Upper lobe of left lung (tissue), 6 donors: ENCODE measurements at regions not wholly inside any gene's neighbourhood (a gene's known extent, or its start where the extent isn't known, plus 50 kb on each side); places are given as distances from the start of the nearest gene placed in this dataset.
A peak's percentile ranks its signal among the peaks of the same experiment; 100 is the strongest.
"Not testable (repeated sequence)": the region's sequence is repeated elsewhere in the genome, so short reads cannot be mapped to it uniquely, and the experiment has no call there.

Source experiments
- ATAC-seq, 2 donors: fragments of 200-7000 bp; cut with Tn5 transposase; one replicate each; pipeline ENCODE4 v1.9.1; 2022; ENCODE audit warnings: mild to moderate bottlenecking in 2 of 2, moderate library complexity in 2 of 2; ENCODE audit not compliant: low FRiP score in 2 of 2
- DNase-seq, 2 donors: peaks; one replicate each; pipeline ENCODE4 v3.0.0-alpha.2; 2019 to 2020
- H3K27ac ChIP-seq, 4 donors: fragments of 200-600 bp; sonication (generic); one replicate each; pipeline ENCODE4 v1.5.1; 2016 to 2019
- H3K27me3 ChIP-seq, 4 donors: fragments of 200-600 bp; sonication (generic); one replicate each; pipeline ENCODE4 v1.5.1; 2017 to 2019
- H3K36me3 ChIP-seq, 4 donors: fragments of 200-600 bp; sonication (generic); one replicate each; pipeline ENCODE4 v1.5.1; 2016 to 2019
- H3K4me1 ChIP-seq, 4 donors: fragments of 200-600 bp; sonication (generic); one replicate each; pipeline ENCODE4 v1.5.1; 2018 to 2019
- H3K4me3 ChIP-seq, 4 donors: fragments of 200-600 bp; sonication (generic); one replicate each; pipeline ENCODE4 v1.5.1; 2017 to 2019; ENCODE audit warnings: mild to moderate bottlenecking in 2 of 4, moderate library complexity in 1 of 4
- H3K9me3 ChIP-seq, 4 donors: fragments of 200-600 bp; sonication (generic); one replicate each; pipeline ENCODE4 v1.5.1; 2018 to 2019
- CTCF ChIP-seq, 6 experiments: fragments of 450-650 bp in 4 of 6; fragments of 200-600 bp in 2 of 6; sonication (generic) in 2 of 6; IDR thresholded peaks; one replicate each; pipeline ENCODE4 v1.5.1; 2016 to 2019; ENCODE audit warnings: antibody characterized with exemption in 6 of 6
- EP300 ChIP-seq, 4 donors: sonication (generic); formaldehyde crosslinking; IDR thresholded peaks; one replicate each; pipeline ENCODE4 v1.5.1; 2017; ENCODE audit warnings: antibody characterized with exemption in 4 of 4, control low read depth in 2 of 4
- POLR2A ChIP-seq, 4 donors: fragments of 450-650 bp; IDR thresholded peaks; one replicate each; pipeline ENCODE4 v1.5.1; 2016 to 2017; ENCODE audit warnings: antibody characterized with exemption in 4 of 4, mild to moderate bottlenecking in 2 of 4
- POLR2AphosphoS5 ChIP-seq, 2 donors: sonication (generic); formaldehyde crosslinking; IDR thresholded peaks; one replicate each; pipeline ENCODE4 v1.5.1; 2017; ENCODE audit warnings: antibody characterized with exemption in 2 of 2
- WGBS, 2 donors: methylation state at CpG; one replicate each; pipeline ENCODE4 v1.1.5; 2017 to 2018; 5-methylcytosine and 5-hydroxymethylcytosine counted together
- donor health status: DM: no; HTN: no; CAD: no; lungs with moderate emphysema.
- donor health status: DM: no; HTN: yes; CAD: no; lungs with severe emphysema.

GRCh38 chr3:21909096-21909495, 158.1 kb upstream of the ZNF385D start:
- no peaks in the 10 kb centered on the region for H3K36me3 ChIP-seq
- no peaks in the 10 kb centered on the region for H3K9me3 ChIP-seq
- 62 to 86% methylated on average over 3 of the region's 3 CpGs for WGBS, 2 donors
- no peak overlapping the region for H3K4me3 ChIP-seq
- no peaks in the 10 kb centered on the region for H3K27me3 ChIP-seq
- no peaks in the 10 kb centered on the region for H3K4me1 ChIP-seq
- no peak for ATAC-seq
- DNase-seq, result no peak
- TF ChIP-seq EP300 (IDR thresholded peaks at IDR 0.05), result no peak
- no peak overlapping the region for H3K27ac ChIP-seq

- ATAC-seq (no peak), DNase-seq (no peak)
- no peaks in the 10 kb centered on the region for H3K36me3 ChIP-seq
- H3K27me3 ChIP-seq, result no peaks in the 10 kb centered on the region
- no peak for TF ChIP-seq POLR2AphosphoS5 (IDR thresholded peaks at IDR 0.05)
- no peaks in the 10 kb centered on the region for H3K4me1 ChIP-seq
- no peak overlapping the region for H3K27ac ChIP-seq
- WGBS, 2 donors, result 26% methylated on average over 1 of the region's 1 CpG
- no peaks in the 10 kb centered on the region for H3K9me3 ChIP-seq
- H3K4me3 ChIP-seq, result no peak overlapping the region
Measured at GRCh38 chr3:21912711-21913110, 161.7 kb upstream of the ZNF385D start.

GRCh38 chr3:21913791-21914190, 162.8 kb upstream of the ZNF385D start:
- peak in 1 of 2 donors; percentile 12 for ATAC-seq
- Histone ChIP-seq H3K36me3 (no peaks in the 10 kb centered on the region), H3K4me3 (no peak overlapping the region), H3K27me3 (no peaks in the 10 kb centered on the region), H3K27ac (no peak overlapping the region), H3K9me3 (no peaks in the 10 kb centered on the region), H3K4me1 (no peaks in the 10 kb centered on the region)
- no peak for DNase-seq
- TF ChIP-seq CTCF (IDR thresholded peaks at IDR 0.05) (no peak), POLR2AphosphoS5 (IDR thresholded peaks at IDR 0.05) (no peak), POLR2A (IDR thresholded peaks at IDR 0.05) (no peak), EP300 (IDR thresholded peaks at IDR 0.05) (no peak)

GRCh38 chr3:21914451-21914850, 163.4 kb upstream of the ZNF385D start:
- ATAC-seq, result no peak
- WGBS, 2 donors, result 47 to 52% methylated on average over 2 of the region's 2 CpGs
- Histone ChIP-seq H3K4me1 (no peaks in the 10 kb centered on the region), H3K9me3 (no peaks in the 10 kb centered on the region), H3K27ac (no peak overlapping the region), H3K27me3 (no peaks in the 10 kb centered on the region), H3K36me3 (no peaks in the 10 kb centered on the region), H3K4me3 (no peak overlapping the region)
- TF ChIP-seq POLR2AphosphoS5 (IDR thresholded peaks at IDR 0.05), result no peak
- TF ChIP-seq POLR2A (IDR thresholded peaks at IDR 0.05), result no peak
- no peak for TF ChIP-seq CTCF (IDR thresholded peaks at IDR 0.05)
- TF ChIP-seq EP300 (IDR thresholded peaks at IDR 0.05), result no peak
- no peak for DNase-seq

GRCh38 chr3:21919383-21919782, 168.4 kb upstream of the ZNF385D start:
- Histone ChIP-seq H3K27me3 (no peaks in the 10 kb centered on the region), H3K36me3 (no peaks in the 10 kb centered on the region), H3K4me1 (no peaks in the 10 kb centered on the region), H3K9me3 (no peaks in the 10 kb centered on the region), H3K4me3 (no peak overlapping the region), H3K27ac (no peak overlapping the region)
- DNase-seq, result no peak
- no peak for TF ChIP-seq POLR2AphosphoS5 (IDR thresholded peaks at IDR 0.05)
- no peak for TF ChIP-seq EP300 (IDR thresholded peaks at IDR 0.05)
- TF ChIP-seq POLR2A (IDR thresholded peaks at IDR 0.05), result no peak
- TF ChIP-seq CTCF (IDR thresholded peaks at IDR 0.05), result no peak
- WGBS, 2 donors, result 64 to 79% methylated on average over 2 of the region's 2 CpGs
- ATAC-seq, result no peak

- Histone ChIP-seq H3K9me3 (no peaks in the 10 kb centered on the region), H3K4me3 (no peak overlapping the region), H3K36me3 (no peaks in the 10 kb centered on the region), H3K4me1 (no peaks in the 10 kb centered on the region), H3K27ac (no peak overlapping the region), H3K27me3 (no peaks in the 10 kb centered on the region)
- 48 to 71% methylated on average over 1 of the region's 1 CpG for WGBS, 2 donors
- TF ChIP-seq POLR2AphosphoS5 (IDR thresholded peaks at IDR 0.05), result no peak
- TF ChIP-seq CTCF (IDR thresholded peaks at IDR 0.05), result no peak
- no peak for DNase-seq
- ATAC-seq, result peak in 1 of 2 donors; percentile 81
Measured at GRCh38 chr3:21920421-21920861, 169.4 kb upstream of the ZNF385D start.

GRCh38 chr3:21923156-21923555, 172.1 kb upstream of the ZNF385D start:
- H3K27ac ChIP-seq, H3K4me3 ChIP-seq, H3K4me1 ChIP-seq, H3K36me3 ChIP-seq, H3K9me3 ChIP-seq, ATAC-seq, DNase-seq, H3K27me3 ChIP-seq: not testable (repeated sequence)
- WGBS, 2 donors, result 77 to 87% methylated on average over 1 of the region's 1 CpG
